ENCODE measurements at regions not wholly inside any gene's neighbourhood (a gene's known extent, or its start where the extent isn't known, plus 50 kb on each side); places are given as distances from the start of the nearest gene placed in this dataset.

GRCh38 chr2:17010104-17010503, 344.5 kb upstream of the CYRIA start:
- no peak for TF ChIP-seq CTCF (IDR thresholded peaks at IDR 0.05)
- no peak for TF ChIP-seq EZH2phosphoT487 (IDR thresholded peaks at IDR 0.05)
- TF ChIP-seq EZH2 (IDR thresholded peaks at IDR 0.05), result no peak

Data from neural progenitor cell (in vitro differentiated cells).